ENCODE measurements at regions not wholly inside any gene's neighbourhood (a gene's known extent, or its start where the extent isn't known, plus 50 kb on each side); places are given as distances from the start of the nearest gene placed in this dataset.
"Not testable (repeated sequence)": the region's sequence is repeated elsewhere in the genome, so short reads cannot be mapped to it uniquely, and the experiment has no call there.

DNA sequence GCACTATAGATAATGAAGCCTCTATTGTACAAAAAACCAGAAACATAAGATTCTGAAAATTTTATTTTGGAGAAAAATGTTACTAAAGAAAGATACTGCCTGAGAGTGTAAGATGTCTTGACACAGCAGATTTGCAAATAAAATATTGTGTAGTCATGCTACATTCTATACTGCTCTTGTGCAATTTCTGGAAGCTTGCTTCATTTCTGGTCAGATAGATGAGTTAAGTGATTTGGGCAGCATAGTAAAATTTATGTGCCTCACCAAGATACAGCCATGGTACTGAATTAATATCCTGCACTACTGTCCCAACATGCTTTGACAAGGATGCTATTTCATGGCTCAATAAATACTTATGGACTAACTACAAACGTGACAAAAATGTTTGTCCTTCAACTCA lies 55.1 kb upstream of the STARD13 start:
- DNase-seq, result no peak

GRCh38 chr13:33341861-33342452 lies 56.4 kb upstream of the STARD13 start:
- no peak for DNase-seq

- DNase-seq, result no peak
These were observed 60.3 kb upstream of the STARD13 start for GRCh38 chr13:33345842-33346241.

GRCh38 chr13:33347861-33348260 lies 62.3 kb upstream of the STARD13 start:
- no peak for DNase-seq

- DNase-seq, result no peak
These were observed 62.8 kb upstream of the STARD13 start for GRCh38 chr13:33348366-33348765.

- no peak for DNase-seq
These were observed 63.9 kb upstream of the STARD13 start for GRCh38 chr13:33349288-33349985.

DNA sequence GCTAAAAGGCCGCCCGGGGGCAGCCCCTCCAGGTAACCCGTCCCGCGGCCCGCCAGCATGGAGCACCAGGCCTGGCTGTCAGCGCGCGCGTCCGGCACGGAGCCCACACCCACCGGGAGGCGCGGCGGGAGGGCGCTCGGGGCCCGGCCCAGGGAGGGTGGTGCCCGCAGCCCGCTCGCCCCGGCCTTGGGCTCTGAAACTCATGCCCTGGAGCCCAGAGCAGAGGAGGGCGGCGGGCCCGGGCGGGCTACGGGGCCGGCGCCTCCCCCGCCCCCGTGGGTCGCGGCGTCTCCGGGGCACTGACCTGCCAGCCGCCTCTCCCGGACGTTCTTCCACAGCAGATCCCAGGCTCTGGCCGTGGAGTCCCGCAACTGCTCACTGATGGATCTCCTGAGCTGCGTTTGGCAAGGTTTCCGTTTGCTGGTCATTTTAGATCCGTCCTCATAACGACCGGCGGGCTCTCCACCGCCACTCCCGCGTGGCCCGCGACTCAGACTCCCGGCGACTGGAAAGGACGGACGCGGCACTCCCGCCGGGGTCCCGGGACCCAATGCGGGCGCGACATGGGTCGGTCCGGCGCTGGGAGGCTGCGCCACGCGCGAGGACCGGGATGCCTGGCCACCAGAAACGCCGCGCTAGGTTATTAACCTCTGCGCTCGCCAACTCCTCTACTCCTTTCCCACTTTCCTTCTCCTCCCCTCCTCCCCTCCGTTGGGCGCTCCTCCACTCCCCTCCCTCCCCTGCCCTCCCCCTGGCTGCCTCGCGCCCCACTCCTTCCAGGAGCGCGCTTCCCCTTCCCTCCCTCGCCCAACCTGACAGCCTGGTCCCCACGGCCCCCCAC lies 64.7 kb upstream of the STARD13 start:
- DNase-seq, result no peak

GRCh38 chr13:33351319-33351718 lies 65.8 kb upstream of the STARD13 start:
- DNase-seq, result no peak

- DNase-seq, result no peak
These were observed 66.5 kb upstream of the STARD13 start for GRCh38 chr13:33352041-33352440.

DNA sequence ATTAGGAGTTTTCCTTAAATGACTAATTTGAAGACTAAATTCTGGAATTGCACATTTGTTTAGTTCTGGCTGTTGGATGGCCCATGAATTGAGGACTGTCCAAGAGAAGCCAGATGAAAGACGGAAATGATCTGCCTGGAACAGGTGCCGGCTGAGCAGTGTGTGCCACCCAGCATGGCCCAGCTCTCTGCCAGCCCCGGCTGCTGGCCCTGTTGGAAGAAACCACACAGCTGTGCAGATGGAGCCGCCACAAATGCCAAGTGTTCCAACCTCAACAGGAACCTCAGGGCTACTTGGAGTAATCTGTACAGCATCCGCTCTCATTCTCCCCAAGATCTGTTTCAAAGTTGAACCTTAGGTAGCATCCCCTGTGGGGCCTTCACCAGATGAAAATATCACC lies 67.0 kb upstream of the STARD13 start:
- no peak for DNase-seq

DNA sequence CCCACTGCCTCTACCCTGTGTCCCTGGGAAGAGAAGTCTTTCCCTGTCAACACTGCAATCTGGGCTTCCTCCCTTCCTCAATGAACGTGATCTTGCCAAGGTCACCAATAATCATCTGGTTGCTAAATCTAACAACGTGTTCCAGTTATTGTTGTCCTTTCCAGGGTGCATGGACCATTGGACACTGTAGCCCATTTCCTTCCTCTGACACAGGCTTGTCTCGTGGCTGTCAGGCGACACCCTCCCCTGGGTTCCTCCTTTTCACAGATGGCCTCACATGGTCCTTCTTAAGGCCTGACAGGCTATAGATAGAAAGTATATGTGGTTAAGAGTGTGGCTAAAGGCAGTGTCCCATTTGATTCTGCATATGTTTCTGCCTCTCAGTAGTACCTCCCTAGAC lies 67.7 kb upstream of the STARD13 start:
- DNase-seq, result no peak

DNA sequence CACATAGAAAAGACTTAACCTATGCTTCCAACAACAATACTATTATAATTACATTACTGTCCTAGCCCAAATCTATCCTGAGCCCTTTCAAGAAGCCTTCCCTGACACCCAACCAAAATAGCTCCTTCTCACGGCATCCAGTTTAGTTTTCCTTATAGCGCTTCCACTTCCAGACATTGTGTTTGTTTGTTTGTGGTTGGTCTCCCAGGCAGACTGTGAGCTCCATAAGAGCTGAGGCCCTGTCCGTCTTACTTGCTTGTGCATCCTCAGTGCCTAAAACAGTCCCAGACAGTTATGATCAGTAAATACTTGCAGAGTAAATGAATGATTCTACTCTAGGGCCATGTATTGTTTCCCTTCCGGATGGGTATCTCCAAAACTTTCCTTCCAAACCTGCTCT lies 68.1 kb upstream of the STARD13 start:
- no peak for DNase-seq

DNA sequence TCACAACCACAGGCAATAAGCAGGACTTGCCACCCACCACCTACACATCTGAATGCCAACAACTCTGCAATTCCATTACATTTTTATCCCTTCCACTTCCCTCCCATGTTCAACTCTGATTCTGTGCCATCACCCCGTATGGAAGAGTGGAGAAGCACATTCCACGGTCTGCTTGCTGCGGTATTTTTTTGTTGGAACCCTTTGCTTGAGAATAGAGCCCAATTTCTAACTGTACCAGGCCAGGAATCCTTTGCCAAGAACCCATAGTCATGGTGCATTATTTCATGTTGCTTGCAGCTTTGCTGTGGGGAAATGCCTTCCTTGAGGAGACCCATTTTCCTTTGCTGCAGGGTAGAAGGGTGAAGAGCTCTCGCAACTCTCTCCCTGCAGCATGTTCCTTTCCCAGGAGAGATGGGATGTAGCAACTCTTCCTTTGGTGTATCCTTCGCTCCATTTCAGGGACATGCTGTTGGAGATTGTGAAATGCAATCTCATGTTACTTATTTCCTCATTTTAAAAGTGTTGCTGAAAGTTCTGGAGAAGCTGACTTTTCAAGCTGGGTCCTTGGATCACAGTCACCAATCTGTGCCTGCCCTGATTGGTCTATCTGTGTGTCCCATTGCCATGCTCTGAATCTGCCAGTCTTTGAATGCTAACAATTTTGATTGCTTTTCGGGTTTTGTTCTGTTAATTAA lies 69.8 kb upstream of the STARD13 start:
- DNase-seq, result no peak

DNA sequence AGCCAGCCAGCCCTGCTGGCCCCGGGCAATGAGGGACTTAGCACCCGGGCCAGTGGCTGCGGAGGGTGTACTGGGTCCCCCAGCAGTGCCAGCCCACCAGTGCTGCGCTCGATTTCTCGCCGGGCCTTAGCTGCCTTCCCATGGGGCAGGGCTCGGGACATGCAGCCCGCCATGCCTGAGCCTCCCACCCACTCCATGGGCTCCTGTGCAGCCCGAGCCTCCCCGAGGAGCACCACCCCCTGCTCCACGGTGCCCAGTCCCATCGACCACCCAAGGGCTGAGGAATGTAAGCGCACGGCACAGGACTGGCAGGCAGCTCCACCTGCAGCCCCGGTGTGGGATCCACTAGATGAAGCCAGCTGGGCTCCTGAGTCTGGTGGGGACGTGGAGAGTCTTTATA lies 72.5 kb upstream of the STARD13 start:
- not testable (repeated sequence) for DNase-seq

DNA sequence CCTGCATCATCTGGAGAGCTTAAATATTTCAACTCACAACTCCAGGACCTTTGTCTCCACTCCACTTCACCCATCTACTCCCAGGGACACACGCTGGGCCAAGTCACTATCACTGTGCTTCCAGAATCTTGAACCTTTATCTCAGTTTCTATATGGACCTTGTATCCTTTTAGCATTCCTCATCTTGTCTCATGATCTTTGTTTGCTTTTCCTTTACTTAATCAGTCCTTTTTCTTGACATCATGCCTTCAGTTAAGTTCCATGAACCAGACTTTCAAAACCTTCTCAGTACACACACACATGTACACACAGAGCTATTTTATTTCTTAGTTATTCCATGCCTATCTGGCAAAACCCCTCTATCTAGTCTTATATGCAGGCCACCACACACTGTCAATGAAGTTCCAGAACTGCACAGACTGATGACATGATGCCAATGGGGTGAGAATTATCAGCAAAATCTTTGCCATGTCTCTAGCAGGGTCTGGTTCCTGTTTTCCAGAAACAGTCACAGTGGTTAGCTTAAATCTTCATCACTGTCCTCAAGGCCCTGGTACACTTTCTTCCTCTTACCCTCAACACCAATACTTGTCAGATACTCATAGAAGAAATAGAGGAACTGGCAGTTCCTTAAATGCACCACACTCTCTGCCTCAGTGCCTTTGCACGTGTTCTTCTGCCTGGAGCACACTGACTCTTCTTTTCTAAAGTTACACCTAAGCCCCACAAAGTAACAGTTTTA lies 77.6 kb upstream of the STARD13 start:
- no peak for DNase-seq

GRCh38 chr13:33364192-33364591 lies 78.6 kb upstream of the STARD13 start:
- DNase-seq, result no peak

DNA sequence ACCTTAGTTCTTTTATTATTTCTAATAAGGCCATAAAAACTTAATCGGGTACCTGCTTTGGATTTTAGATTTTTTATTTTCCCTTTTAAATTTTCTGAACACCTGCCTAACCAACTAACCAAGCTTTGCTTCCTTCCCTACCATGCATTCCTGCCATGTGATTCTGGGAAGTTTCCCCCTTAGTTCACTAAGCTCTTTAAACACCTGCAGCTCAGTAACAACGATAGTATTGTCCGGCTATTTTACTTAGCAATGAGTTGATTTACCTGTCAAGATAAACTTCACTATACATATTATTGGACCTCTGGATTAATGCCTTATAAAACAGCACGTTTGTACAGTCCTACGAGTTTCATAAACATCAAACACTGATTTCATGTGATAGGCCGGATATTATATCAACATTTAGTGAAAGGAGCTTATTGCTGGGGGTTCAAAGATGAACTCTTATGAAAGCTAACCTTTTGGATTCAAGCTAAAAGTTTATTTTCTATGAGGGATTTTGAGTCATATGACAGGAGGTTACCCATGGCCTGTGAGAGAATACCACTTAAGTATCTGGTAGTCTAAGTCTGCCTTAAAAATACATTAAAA lies 81.0 kb upstream of the STARD13 start:
- no peak for DNase-seq

- no peak for DNase-seq
These were observed 81.8 kb upstream of the STARD13 start for GRCh38 chr13:33367171-33367895.

GRCh38 chr13:33367926-33368325 lies 82.4 kb upstream of the STARD13 start:
- DNase-seq, result no peak

DNA sequence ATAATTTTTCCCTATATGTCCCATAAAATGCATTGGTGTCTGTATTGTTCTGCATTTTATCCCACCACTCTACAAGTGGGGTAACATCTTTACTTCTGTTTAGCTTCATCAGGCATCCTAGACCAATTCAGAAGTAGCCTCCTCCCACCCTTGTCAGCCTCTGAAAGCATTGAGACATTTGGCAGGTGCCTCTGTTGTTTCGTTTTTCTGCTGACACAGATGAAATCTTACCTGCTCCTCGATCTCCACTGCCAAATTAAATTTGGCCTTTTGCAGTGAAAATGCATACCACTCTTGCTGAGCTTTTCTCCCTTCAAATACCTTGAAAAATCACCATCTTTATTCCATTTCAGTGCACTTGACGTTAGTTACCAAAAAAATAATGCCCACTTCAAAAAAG lies 83.5 kb upstream of the STARD13 start:
- DNase-seq, result no peak

GRCh38 chr13:33372251-33372919 lies 86.8 kb upstream of the STARD13 start:
- DNase-seq, result no peak

All from NK-92 treated with Interleukin-12 subunit alpha and Interleukin-12 subunit beta, amount 100 ng/mL, for 24 hours (cell line).